ENCODE measurements at regions not wholly inside any gene's neighbourhood (a gene's known extent, or its start where the extent isn't known, plus 50 kb on each side); places are given as distances from the start of the nearest gene placed in this dataset.

DNA sequence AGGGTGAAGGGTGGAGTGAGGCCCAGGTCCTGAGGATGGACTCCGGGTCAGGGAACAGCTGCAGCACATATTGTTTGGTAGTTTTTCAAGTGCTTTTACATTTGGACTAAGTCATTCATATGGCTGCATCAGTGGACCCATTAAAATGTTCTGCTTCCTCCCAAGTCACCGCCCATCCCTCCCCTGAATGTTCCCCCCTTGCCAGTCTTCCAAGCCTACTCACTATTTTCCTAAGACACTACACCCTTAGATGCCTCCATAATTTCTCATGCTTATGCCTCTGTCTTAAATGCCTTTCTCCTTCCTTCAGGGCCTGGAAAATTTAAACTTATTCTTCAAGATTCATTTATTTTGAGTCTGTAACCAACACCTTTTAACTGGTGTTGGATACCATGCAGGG, 86.6 kb upstream of the NR4A3 start:
- DNase-seq (ENCODE audit: insufficient read length, low spot score) (no peak), FAIRE-seq (no peak)
- TF ChIP-seq SPI1 (IDR thresholded peaks at IDR 0.05; ENCODE audit: low read depth, low read length) (no peak), POU2F2 (IDR thresholded peaks at IDR 0.05; ENCODE audit: low read depth, low read length) (no peak), POLR2A (IDR thresholded peaks at IDR 0.05; ENCODE audit: low read depth, low read length) (no peak), TAF1 (IDR thresholded peaks at IDR 0.05; ENCODE audit: low read depth, low read length) (no peak), POLR2AphosphoS5 (IDR thresholded peaks at IDR 0.05; ENCODE audit: low read depth, low read length) (no peak), PAX5 (IDR thresholded peaks at IDR 0.05; ENCODE audit: insufficient read depth, low read length, severe bottlenecking) (no peak)

DNA sequence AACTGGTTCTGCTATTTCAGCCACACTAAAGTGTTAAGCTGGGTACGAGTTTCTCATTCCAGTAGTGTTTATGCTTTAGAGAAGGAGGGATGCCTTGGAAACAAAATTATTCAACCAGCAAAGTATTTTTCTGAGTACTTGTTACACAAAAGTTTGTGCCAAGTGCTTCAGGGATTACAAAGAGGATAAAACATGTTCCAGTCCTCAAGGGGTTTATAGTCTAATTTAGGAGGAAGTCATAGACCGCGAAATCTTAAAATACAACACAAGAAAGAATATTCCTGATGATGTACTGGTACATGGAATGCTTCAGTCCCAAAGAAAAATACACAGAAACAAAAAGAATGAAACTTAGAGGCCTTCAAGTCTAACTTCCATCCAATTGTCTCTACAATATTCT, 85.4 kb upstream of the NR4A3 start:
- DNase-seq (ENCODE audit: insufficient read length, low spot score) = no peak
- no peak for FAIRE-seq
- TF ChIP-seq TAF1 (IDR thresholded peaks at IDR 0.05; ENCODE audit: low read depth, low read length) = no peak

DNA sequence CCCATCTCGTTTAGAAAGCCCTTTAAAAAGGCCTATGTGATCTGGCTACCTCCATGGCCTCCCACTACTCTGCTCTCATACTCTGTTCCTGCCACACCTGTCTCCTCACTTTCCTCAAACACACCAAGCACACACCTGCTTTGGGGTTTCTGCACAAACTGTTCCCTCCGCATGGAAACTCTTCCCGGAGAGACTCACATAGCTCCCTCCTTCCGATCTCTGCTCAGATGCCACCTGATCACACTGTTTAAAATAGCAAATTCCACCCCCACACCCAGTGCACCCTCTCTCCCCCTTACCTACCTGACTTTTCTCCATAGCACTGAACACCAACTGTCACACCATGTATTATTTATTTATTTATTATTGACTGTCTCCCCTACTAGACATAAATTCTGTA, 84.0 kb upstream of the NR4A3 start:
- no peak for DNase-seq (ENCODE audit: insufficient read length, low spot score)
- FAIRE-seq = no peak

DNA sequence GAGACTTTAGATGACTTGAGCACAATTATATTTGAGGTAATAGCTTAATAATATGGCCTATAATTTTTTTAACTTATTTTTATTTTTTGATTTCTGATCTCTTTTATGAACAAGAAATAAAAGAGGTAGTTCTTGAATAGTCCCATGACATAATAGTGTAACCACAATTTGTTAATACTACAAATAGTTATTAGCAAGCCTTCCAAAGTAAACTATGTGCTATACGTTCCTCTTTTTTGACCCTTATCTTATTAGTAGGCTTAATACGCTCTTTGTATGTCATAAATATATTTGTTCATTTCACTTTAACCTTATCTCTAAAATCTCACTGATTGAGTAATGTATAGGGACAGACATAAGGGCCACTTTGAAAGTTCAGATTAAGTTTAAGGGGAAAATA, 78.7 kb upstream of the NR4A3 start:
- TF ChIP-seq SPI1 (IDR thresholded peaks at IDR 0.05; ENCODE audit: low read depth, low read length) = no peak
- FAIRE-seq = no peak
- no peak for DNase-seq (ENCODE audit: insufficient read length, low spot score)

More for the DNA sequence above, 84.0 kb upstream of the NR4A3 start:
- TF ChIP-seq SPI1 (IDR thresholded peaks at IDR 0.05; ENCODE audit: low read depth, low read length) = no peak
- no peak for TF ChIP-seq POLR2A (IDR thresholded peaks at IDR 0.05; ENCODE audit: low read depth, low read length)

DNA sequence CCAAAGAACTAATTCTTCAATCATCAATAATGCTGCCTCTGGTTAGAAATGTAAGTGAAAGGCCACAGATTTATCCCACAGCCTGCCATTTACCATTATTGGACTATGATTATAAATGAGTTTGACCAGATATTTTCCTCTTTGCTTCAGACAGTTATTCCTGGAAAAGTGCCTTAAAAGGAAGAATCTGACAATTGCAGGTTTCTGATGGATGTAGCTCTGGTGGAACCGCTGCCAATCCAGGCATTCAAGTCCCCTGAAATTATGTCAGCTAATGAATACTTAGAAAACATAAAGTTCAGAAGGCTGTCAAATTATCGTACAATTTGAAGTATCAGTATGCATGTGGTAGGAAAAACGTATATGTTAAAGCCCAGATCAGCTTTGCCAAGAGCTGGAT, 78.2 kb upstream of the NR4A3 start:
- FAIRE-seq = no peak
- no peak for DNase-seq (ENCODE audit: insufficient read length, low spot score)
- no peak for TF ChIP-seq POU2F2 (IDR thresholded peaks at IDR 0.05; ENCODE audit: low read depth, low read length)
- no peak for TF ChIP-seq PAX5 (IDR thresholded peaks at IDR 0.05; ENCODE audit: insufficient read depth, low read length, severe bottlenecking)
- TF ChIP-seq POLR2A (IDR thresholded peaks at IDR 0.05; ENCODE audit: low read depth, low read length) = no peak
- TF ChIP-seq TAF1 (IDR thresholded peaks at IDR 0.05; ENCODE audit: low read depth, low read length) = no peak
- no peak for TF ChIP-seq SPI1 (IDR thresholded peaks at IDR 0.05; ENCODE audit: low read depth, low read length)
- no peak for TF ChIP-seq POLR2AphosphoS5 (IDR thresholded peaks at IDR 0.05; ENCODE audit: low read depth, low read length)

DNA sequence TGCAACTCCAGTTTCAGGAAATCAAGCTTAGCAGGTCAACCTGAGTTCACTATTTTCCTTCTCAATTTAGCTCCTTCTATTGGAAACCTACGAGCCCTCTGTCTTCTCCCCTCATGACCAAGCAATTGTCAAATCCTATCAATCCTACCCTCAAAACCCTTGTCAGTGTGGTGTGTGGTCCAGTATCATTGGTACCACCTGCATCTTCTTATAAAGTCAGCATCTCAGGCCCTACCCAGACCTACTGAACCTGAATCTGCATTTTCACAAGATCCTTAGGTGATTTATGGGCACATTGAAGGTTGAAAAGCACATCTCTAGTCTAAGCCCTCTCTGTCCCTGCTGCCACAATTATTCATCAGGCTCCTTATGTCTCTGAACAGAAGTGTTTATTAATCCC, 77.6 kb upstream of the NR4A3 start:
- TF ChIP-seq PAX5 (IDR thresholded peaks at IDR 0.05; ENCODE audit: insufficient read depth, low read length, severe bottlenecking) = no peak
- no peak for TF ChIP-seq TAF1 (IDR thresholded peaks at IDR 0.05; ENCODE audit: low read depth, low read length)
- no peak for FAIRE-seq
- DNase-seq (ENCODE audit: insufficient read length, low spot score) = no peak

DNA sequence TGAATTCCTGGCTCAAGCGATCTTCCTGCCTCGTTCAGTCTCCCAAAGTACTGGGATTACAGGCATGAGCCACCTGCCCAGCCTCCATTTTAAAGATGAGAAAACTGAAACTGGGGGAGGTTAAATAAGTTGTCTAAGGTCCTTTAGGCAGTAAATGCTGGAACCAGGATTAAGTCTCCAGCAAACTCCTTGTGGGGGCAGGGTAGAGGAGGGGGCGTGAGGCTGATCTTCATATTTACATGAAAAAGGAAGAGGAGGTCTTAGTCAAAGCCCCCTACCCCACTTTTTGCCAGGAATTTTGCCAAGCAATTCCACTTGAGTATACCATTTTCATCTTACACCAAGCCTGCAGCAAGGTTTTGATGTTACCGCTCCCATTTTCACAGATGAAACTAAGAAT, 76.6 kb upstream of the NR4A3 start:
- no peak for FAIRE-seq

DNA sequence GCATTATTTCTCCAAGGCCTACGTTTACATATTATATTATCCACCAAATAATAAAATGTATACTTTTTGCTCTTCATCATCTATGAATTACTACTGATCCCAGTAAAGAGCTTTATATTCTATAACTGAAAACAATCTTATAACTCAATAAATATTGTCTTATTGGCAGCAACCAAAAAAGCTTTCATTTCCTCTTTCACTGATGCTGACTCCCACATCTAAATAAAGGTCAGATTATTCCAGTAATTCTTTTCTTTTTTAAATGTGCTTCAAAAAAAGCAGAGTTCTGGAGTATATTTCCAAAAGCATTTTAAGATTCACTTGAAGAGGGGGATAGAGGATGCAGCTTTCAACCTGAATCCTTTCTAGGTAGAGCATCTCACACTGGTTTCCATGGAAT, 75.3 kb upstream of the NR4A3 start:
- TF ChIP-seq PAX5 (IDR thresholded peaks at IDR 0.05; ENCODE audit: insufficient read depth, low read length, severe bottlenecking) = no peak
- TF ChIP-seq TAF1 (IDR thresholded peaks at IDR 0.05; ENCODE audit: low read depth, low read length) = no peak
- no peak for TF ChIP-seq POLR2AphosphoS5 (IDR thresholded peaks at IDR 0.05; ENCODE audit: low read depth, low read length)
- TF ChIP-seq SPI1 (IDR thresholded peaks at IDR 0.05; ENCODE audit: low read depth, low read length) = peak; percentile 59
- TF ChIP-seq POU2F2 (IDR thresholded peaks at IDR 0.05; ENCODE audit: low read depth, low read length) = no peak
- no peak for FAIRE-seq
- DNase-seq (ENCODE audit: insufficient read length, low spot score) = no peak

More for the DNA sequence above, 76.6 kb upstream of the NR4A3 start:
- no peak for DNase-seq (ENCODE audit: insufficient read length, low spot score)
- TF ChIP-seq PAX5 (IDR thresholded peaks at IDR 0.05; ENCODE audit: insufficient read depth, low read length, severe bottlenecking) (no peak), TAF1 (IDR thresholded peaks at IDR 0.05; ENCODE audit: low read depth, low read length) (no peak), POLR2A (IDR thresholded peaks at IDR 0.05; ENCODE audit: low read depth, low read length) (no peak), POU2F2 (IDR thresholded peaks at IDR 0.05; ENCODE audit: low read depth, low read length) (no peak), POLR2AphosphoS5 (IDR thresholded peaks at IDR 0.05; ENCODE audit: low read depth, low read length) (no peak), SPI1 (IDR thresholded peaks at IDR 0.05; ENCODE audit: low read depth, low read length) (no peak)

DNA sequence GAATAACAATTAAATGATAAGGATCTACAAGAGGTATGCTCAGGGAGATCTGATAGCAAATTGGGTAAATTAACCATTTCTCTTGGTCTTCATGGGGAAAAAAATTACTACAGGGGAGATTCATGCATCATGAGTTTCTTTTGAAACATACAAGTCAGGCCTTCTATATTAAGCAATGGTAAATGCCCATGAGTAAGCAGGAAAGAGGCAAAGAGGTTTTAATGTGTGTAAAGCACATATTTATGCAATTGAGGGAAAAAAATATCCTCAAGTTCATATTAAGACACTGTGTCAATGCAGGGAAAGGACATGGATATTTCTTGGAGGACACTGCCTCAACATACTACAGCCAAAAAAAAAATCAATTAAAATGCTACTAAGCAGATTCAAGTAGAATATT, 73.4 kb upstream of the NR4A3 start:
- FAIRE-seq (no peak), DNase-seq (ENCODE audit: insufficient read length, low spot score) (no peak)
- TF ChIP-seq POU2F2 (IDR thresholded peaks at IDR 0.05; ENCODE audit: low read depth, low read length) (no peak), POLR2A (IDR thresholded peaks at IDR 0.05; ENCODE audit: low read depth, low read length) (no peak), TAF1 (IDR thresholded peaks at IDR 0.05; ENCODE audit: low read depth, low read length) (no peak), SPI1 (IDR thresholded peaks at IDR 0.05; ENCODE audit: low read depth, low read length) (no peak), PAX5 (IDR thresholded peaks at IDR 0.05; ENCODE audit: insufficient read depth, low read length, severe bottlenecking) (no peak), POLR2AphosphoS5 (IDR thresholded peaks at IDR 0.05; ENCODE audit: low read depth, low read length) (no peak)

DNA sequence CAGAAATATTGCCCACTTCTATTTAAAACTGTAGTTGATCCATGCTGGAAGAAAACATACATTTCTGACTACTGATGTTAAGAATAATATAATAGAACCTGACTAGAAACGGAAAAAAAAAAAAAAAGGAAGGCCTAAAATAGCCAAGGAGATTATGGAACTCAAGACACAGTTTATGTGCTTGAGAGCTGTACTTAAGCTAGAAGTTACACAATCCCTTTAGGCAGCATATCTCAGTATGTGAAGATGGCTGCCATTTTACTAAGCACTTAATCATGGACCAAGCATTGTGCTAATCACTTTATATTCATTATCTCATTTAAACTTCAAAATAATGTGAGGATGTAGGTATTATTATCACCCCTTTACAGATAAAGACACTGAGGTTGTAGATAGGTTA, 73.0 kb upstream of the NR4A3 start:
- FAIRE-seq (no peak), DNase-seq (ENCODE audit: insufficient read length, low spot score) (no peak)
- TF ChIP-seq SPI1 (IDR thresholded peaks at IDR 0.05; ENCODE audit: low read depth, low read length) (no peak), TAF1 (IDR thresholded peaks at IDR 0.05; ENCODE audit: low read depth, low read length) (no peak), POLR2AphosphoS5 (IDR thresholded peaks at IDR 0.05; ENCODE audit: low read depth, low read length) (no peak), POLR2A (IDR thresholded peaks at IDR 0.05; ENCODE audit: low read depth, low read length) (no peak), PAX5 (IDR thresholded peaks at IDR 0.05; ENCODE audit: insufficient read depth, low read length, severe bottlenecking) (no peak), POU2F2 (IDR thresholded peaks at IDR 0.05; ENCODE audit: low read depth, low read length) (no peak)

DNA sequence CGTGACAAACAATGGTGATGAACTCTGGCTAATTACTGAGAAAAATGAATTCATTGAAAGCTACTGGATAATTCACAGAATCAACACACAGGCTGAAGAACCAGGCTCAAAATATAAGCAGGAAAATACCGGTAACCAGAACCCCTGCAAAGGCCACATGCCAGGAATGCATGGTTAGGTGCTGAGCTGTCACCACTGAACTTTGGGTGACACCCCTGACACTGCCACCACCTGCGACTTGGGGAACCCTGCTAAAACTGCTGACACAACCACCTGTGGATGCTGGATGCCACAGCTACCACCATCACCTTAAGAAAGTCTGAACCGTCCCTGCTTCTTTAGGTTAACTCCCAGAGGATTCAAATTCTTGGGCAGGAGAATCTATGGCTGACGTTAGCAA, 72.0 kb upstream of the NR4A3 start:
- FAIRE-seq (no peak), DNase-seq (ENCODE audit: insufficient read length, low spot score) (no peak)
- TF ChIP-seq SPI1 (IDR thresholded peaks at IDR 0.05; ENCODE audit: low read depth, low read length) (no peak), POU2F2 (IDR thresholded peaks at IDR 0.05; ENCODE audit: low read depth, low read length) (no peak), POLR2A (IDR thresholded peaks at IDR 0.05; ENCODE audit: low read depth, low read length) (no peak), TAF1 (IDR thresholded peaks at IDR 0.05; ENCODE audit: low read depth, low read length) (no peak)

All from GM12891 (cell line).